Astrocyte of the hippocampus (primary cell): ENCODE measurements at regions not wholly inside any gene's neighbourhood (a gene's known extent, or its start where the extent isn't known, plus 50 kb on each side); places are given as distances from the start of the nearest gene placed in this dataset.

ENCODE experiments used
- DNase-seq: peaks from one replicate; pipeline ENCODE4 v3.0.0; 2011; ENCODE audit warnings: low read depth, low spot score

DNA sequence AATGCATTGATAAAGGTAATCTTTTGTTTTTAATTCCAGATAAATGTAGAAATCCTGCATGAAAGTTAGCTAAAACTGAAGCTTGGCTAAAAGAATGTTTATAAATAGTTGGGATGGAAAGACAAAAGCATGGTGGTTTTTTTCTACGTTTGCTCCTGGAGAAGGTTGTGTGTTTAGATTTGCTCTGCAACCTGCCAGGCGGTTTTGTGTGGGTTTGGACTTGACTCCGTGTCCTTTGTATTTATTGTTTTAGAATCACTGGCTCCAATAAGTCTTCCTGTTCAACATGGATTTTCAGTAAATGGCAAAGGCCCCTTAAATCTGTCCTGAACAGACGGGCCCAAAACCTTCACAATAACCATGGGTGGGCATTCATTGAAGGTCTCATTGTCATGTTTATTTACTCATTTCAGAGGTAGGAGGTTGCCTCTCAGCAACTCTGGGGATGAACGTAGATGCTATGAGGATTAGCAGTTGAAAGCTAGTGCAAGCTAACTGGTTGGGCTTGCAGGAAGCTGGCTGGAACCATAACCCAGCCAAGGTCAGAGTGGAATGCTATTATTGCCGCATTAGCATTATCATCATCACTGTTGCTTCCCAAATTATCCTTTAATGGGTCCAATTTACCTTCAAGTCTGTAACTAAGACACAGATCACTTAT, 60.6 kb upstream of the ADAMTS9 start:
- peak; percentile 54 for DNase-seq

GRCh38 chr3:64747679-64748078, 59.9 kb upstream of the ADAMTS9 start:
- no peak for DNase-seq

- no peak for DNase-seq
These were observed 56.1 kb upstream of the ADAMTS9 start for GRCh38 chr3:64743887-64744243.

DNA sequence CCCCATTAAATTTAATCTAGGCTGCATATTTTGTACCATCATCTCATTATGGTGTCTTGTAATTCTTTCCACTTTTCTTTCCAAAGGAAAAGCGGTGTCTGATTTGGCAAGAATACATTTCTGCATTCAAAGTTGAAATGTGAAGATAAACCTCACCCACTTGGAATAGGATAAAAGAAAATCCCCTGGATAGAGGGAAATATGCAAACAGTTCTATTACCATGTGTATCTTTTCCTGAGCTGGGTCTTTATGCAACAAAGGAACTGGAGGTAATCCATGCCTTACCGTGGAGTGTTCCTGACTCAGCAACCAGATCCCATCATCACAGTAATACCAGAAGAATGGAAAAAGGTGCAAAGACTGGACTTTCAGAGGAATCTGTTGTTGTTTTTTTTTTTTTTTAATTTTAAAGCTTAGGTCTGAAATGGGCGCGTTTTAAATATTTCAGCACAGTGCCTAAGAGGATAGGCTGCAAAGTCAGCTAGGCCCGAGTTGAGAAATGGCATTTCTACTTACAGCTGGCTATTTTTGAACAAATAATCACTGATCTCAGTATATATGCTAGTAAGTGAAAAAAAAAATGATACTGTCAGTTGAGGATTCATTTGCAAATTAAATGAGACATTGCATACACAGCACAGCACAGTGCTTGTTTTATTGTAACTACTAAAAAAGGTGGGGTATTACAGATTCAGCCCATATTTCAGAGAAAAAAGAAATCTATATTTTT, 55.5 kb upstream of the ADAMTS9 start:
- DNase-seq: peak; percentile 81

GRCh38 chr3:64741341-64741740, 53.5 kb upstream of the ADAMTS9 start:
- DNase-seq: peak; percentile 35

- peak; percentile 73 for DNase-seq
These were observed 52.3 kb upstream of the ADAMTS9 start for GRCh38 chr3:64739971-64740631.
